DND-41 (cell line): ENCODE measurements at regions not wholly inside any gene's neighbourhood (a gene's known extent, or its start where the extent isn't known, plus 50 kb on each side); places are given as distances from the start of the nearest gene placed in this dataset.

Experiments
- ATAC-seq: fragments of 200-7000 bp; cut with Tn5 transposase; 3 replicates; pipeline ENCODE4 v1.9.1; 2021; ENCODE audit warnings: low read depth; ENCODE audit not compliant: insufficient read depth
- DNase-seq: peaks from one replicate; pipeline ENCODE4 v3.0.0-alpha.2; 2020
- H2AFZ ChIP-seq: 2 replicates; pipeline ENCODE4 v1.6.0; 2012; ENCODE audit warnings: low read depth, low read length
- H3K27ac ChIP-seq: 2 replicates; pipeline ENCODE4 v1.5.1; 2012; ENCODE audit warnings: low read length, inconsistent platforms
- H3K27me3 ChIP-seq: fragments of 200-600 bp; sonication (generic); 2 replicates; pipeline ENCODE4 v1.6.0; 2012; ENCODE audit warnings: low read length, mild to moderate bottlenecking, inconsistent platforms; ENCODE audit not compliant: insufficient read depth, poor library complexity
- H3K36me3 ChIP-seq: 2 replicates; pipeline ENCODE4 v1.5.1; 2012; ENCODE audit warnings: low read length, inconsistent platforms; ENCODE audit not compliant: insufficient read depth
- H3K4me1 ChIP-seq: 2 replicates; pipeline ENCODE4 v1.5.1; 2012; ENCODE audit warnings: mild to moderate bottlenecking, low read length; ENCODE audit not compliant: insufficient read depth
- H3K4me2 ChIP-seq: 2 replicates; pipeline ENCODE4 v1.6.0; 2012; ENCODE audit warnings: mild to moderate bottlenecking, moderate library complexity, low read length, inconsistent platforms; ENCODE audit not compliant: insufficient read depth
- H3K4me3 ChIP-seq, 2 experiments: fragments of 200-600 bp in 1 of 2; shearing (Covaris generic) in 1 of 2; 2 replicates each; pipeline ENCODE4 v1.5.1; 2012 to 2016; ENCODE audit warnings: inconsistent platforms in 2 of 2, low read length in 2 of 2, mild to moderate bottlenecking in 2 of 2, low read depth in 1 of 2, moderate library complexity in 1 of 2
- H3K79me2 ChIP-seq: 2 replicates; pipeline ENCODE4 v1.6.0; 2012; ENCODE audit warnings: low read length, inconsistent platforms; ENCODE audit not compliant: insufficient read depth
- H3K9ac ChIP-seq: 2 replicates; pipeline ENCODE4 v1.6.0; 2012; ENCODE audit warnings: low read depth, mild to moderate bottlenecking, inconsistent platforms, low read length, moderate library complexity
- H3K9me3 ChIP-seq: 2 replicates; pipeline ENCODE4 v1.5.1; 2012; ENCODE audit warnings: low read length, moderate library complexity, mild to moderate bottlenecking, inconsistent platforms; ENCODE audit not compliant: insufficient read depth, severe bottlenecking
- H4K20me1 ChIP-seq: 2 replicates; pipeline ENCODE4 v1.6.0; 2012; ENCODE audit warnings: low read length; ENCODE audit not compliant: insufficient read depth
- CTCF ChIP-seq: IDR thresholded peaks from 2 replicates; pipeline ENCODE4 v1.5.1; 2012; ENCODE audit warnings: borderline replicate concordance, low read length, moderate library complexity, mild to moderate bottlenecking; ENCODE audit not compliant: poor library complexity, severe bottlenecking; ENCODE audit errors: extremely low read depth
- EZH2 ChIP-seq: IDR thresholded peaks from 3 replicates; pipeline ENCODE4 v1.6.1; 2012; ENCODE audit warnings: borderline replicate concordance, low read depth, mild to moderate bottlenecking, moderate library complexity, low read length, inconsistent platforms; ENCODE audit not compliant: severe bottlenecking

GRCh38 chr16:86134802-86135461, 236.0 kb downstream of the IRF8 start:
- Histone ChIP-seq H3K36me3 (no peaks in the 10 kb centered on the region), H3K4me3 (no peak overlapping the region), H3K9me3 (no peaks in the 10 kb centered on the region), H3K79me2 (no peaks in the 10 kb centered on the region), H4K20me1 (no peaks in the 10 kb centered on the region), H3K27ac (no peak overlapping the region), H3K4me2 (no peak overlapping the region), H2AFZ (no peak overlapping the region), H3K4me1 (no peaks in the 10 kb centered on the region), H3K27me3 (peaks cover 15% of the 10 kb centered on the region), H3K9ac (no peak overlapping the region)
- no peak for TF ChIP-seq EZH2
- TF ChIP-seq CTCF: no peak
- DNase-seq (no peak), ATAC-seq (no peak)

GRCh38 chr16:86137359-86137758, 238.4 kb downstream of the IRF8 start:
- Histone ChIP-seq H3K4me3 (no peak overlapping the region), H3K4me2 (no peak overlapping the region), H3K4me1 (no peaks in the 10 kb centered on the region), H4K20me1 (no peaks in the 10 kb centered on the region), H3K27ac (no peak overlapping the region), H3K9ac (no peak overlapping the region), H3K9me3 (no peaks in the 10 kb centered on the region), H2AFZ (no peak overlapping the region), H3K36me3 (no peaks in the 10 kb centered on the region), H3K27me3 (peaks cover 31% of the 10 kb centered on the region), H3K79me2 (no peaks in the 10 kb centered on the region)
- TF ChIP-seq EZH2 (no peak), CTCF (no peak)
- ATAC-seq (no peak), DNase-seq (no peak)

GRCh38 chr16:86138121-86139085, 239.4 kb downstream of the IRF8 start:
- Histone ChIP-seq H3K36me3 (no peaks in the 10 kb centered on the region), H3K79me2 (no peaks in the 10 kb centered on the region), H3K9ac (no peak overlapping the region), H3K27me3 (peaks cover 32% of the 10 kb centered on the region), H3K9me3 (no peaks in the 10 kb centered on the region), H4K20me1 (no peaks in the 10 kb centered on the region), H3K27ac (no peak overlapping the region), H3K4me3 (no peak overlapping the region), H3K4me1 (no peaks in the 10 kb centered on the region), H3K4me2 (no peak overlapping the region), H2AFZ (no peak overlapping the region)
- no peak for TF ChIP-seq CTCF
- no peak for TF ChIP-seq EZH2
- DNase-seq (no peak), ATAC-seq (no peak)
